ENCODE measurements at regions not wholly inside any gene's neighbourhood (a gene's known extent, or its start where the extent isn't known, plus 50 kb on each side); places are given as distances from the start of the nearest gene placed in this dataset.

GRCh38 chr3:73805435-73805834 lies 180.7 kb upstream of the PDZRN3 start:
- no peak for DNase-seq (ENCODE audit: low read depth)
- TF ChIP-seq, protein P1, sequence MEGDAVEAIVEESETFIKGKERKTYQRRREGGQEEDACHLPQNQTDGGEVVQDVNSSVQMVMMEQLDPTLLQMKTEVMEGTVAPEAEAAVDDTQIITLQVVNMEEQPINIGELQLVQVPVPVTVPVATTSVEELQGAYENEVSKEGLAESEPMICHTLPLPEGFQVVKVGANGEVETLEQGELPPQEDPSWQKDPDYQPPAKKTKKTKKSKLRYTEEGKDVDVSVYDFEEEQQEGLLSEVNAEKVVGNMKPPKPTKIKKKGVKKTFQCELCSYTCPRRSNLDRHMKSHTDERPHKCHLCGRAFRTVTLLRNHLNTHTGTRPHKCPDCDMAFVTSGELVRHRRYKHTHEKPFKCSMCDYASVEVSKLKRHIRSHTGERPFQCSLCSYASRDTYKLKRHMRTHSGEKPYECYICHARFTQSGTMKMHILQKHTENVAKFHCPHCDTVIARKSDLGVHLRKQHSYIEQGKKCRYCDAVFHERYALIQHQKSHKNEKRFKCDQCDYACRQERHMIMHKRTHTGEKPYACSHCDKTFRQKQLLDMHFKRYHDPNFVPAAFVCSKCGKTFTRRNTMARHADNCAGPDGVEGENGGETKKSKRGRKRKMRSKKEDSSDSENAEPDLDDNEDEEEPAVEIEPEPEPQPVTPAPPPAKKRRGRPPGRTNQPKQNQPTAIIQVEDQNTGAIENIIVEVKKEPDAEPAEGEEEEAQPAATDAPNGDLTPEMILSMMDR (IDR thresholded peaks at IDR 0.05; ENCODE audit: low read depth, low read length, missing control alignments): no peak
- H3K4me3 ChIP-seq (ENCODE audit: low read depth, low read length): no peak overlapping the region
- in situ Hi-C loops (cut with HindIII; ENCODE audit: low sequenced_read_pairs): no loop called here

- no peak for DNase-seq (ENCODE audit: low read depth)
- TF ChIP-seq, protein P1 (IDR thresholded peaks at IDR 0.05; ENCODE audit: low read depth, low read length, missing control alignments): no peak
- in situ Hi-C loops (cut with HindIII; ENCODE audit: low sequenced_read_pairs): no loop called here
- no peak overlapping the region for H3K4me3 ChIP-seq (ENCODE audit: low read depth, low read length)
Observed at GRCh38 chr3:73804204-73804603, 179.5 kb upstream of the PDZRN3 start.

GRCh38 chr3:73801444-73801843 lies 176.7 kb upstream of the PDZRN3 start:
- DNase-seq (ENCODE audit: low read depth): no peak
- TF ChIP-seq, protein P1 (IDR thresholded peaks at IDR 0.05; ENCODE audit: low read depth, low read length, missing control alignments): no peak
- H3K4me3 ChIP-seq (ENCODE audit: low read depth, low read length): no peak overlapping the region
- in situ Hi-C loops (cut with HindIII; ENCODE audit: low sequenced_read_pairs): no loop called here

DNA sequence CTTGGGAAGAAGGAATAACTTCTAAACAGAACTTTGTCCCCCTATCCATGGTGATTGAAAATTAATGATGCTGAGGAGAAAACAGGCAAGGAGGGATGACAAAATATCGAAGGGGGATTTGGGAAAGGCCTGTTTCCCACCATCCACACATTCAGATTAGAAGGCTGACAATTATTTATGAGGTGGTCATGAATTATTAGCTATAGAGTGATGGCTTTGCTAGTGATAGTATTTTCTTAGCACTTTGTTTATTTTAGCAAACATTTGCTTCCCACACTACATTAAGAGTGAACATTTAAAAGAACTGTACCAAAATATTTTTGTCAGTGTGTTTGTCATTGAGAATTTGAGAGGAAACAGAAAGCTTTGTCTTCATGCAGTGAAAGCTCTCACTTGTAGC lies 172.6 kb upstream of the PDZRN3 start:
- H3K4me3 ChIP-seq (ENCODE audit: low read depth, low read length): no peak overlapping the region
- no peak for DNase-seq (ENCODE audit: low read depth)
- in situ Hi-C loops (cut with HindIII; ENCODE audit: low sequenced_read_pairs): no loop called here
- TF ChIP-seq, protein P1 (IDR thresholded peaks at IDR 0.05; ENCODE audit: low read depth, low read length, missing control alignments): no peak

GRCh38 chr3:73796382-73796781 lies 171.6 kb upstream of the PDZRN3 start:
- DNase-seq (ENCODE audit: low read depth): no peak
- in situ Hi-C loops (cut with HindIII; ENCODE audit: low sequenced_read_pairs): no loop called here
- TF ChIP-seq, protein P1 (IDR thresholded peaks at IDR 0.05; ENCODE audit: low read depth, low read length, missing control alignments): no peak
- H3K4me3 ChIP-seq (ENCODE audit: low read depth, low read length): no peak overlapping the region

- no peak for DNase-seq (ENCODE audit: low read depth)
- in situ Hi-C loops (cut with HindIII; ENCODE audit: low sequenced_read_pairs): no loop called here
- TF ChIP-seq, protein P1 (IDR thresholded peaks at IDR 0.05; ENCODE audit: low read depth, low read length, missing control alignments): no peak
- no peak overlapping the region for H3K4me3 ChIP-seq (ENCODE audit: low read depth, low read length)
Observed at GRCh38 chr3:73791356-73791755, 166.6 kb upstream of the PDZRN3 start.

Measured in astrocyte of the cerebellum (primary cell).